A673 (cell line): ENCODE measurements at regions not wholly inside any gene's neighbourhood (a gene's known extent, or its start where the extent isn't known, plus 50 kb on each side); places are given as distances from the start of the nearest gene placed in this dataset.

Experiments
- CTCF ChIP-seq: fragments of 300-800, 200-600 bp; sonication (generic); conservative IDR thresholded peaks from 2 replicates; pipeline ENCODE4 v1.5.1; 2017; ENCODE audit warnings: low read depth, mild to moderate bottlenecking, antibody characterized with exemption, low read length, moderate library complexity, mixed read lengths
- EZH2 ChIP-seq: fragments of 200-600 bp; sonication (generic); IDR thresholded peaks from 2 replicates; pipeline ENCODE4 v1.6.1; 2017; ENCODE audit warnings: borderline replicate concordance, low read depth, mild to moderate bottlenecking, mixed read lengths, antibody characterized with exemption, low read length; ENCODE audit not compliant: poor library complexity, severe bottlenecking

- peak; percentile 22; the same call in 1 of the 2 replicates for TF ChIP-seq CTCF
- no peak for TF ChIP-seq EZH2
Observed at GRCh38 chr7:49243521-49243920, 319.2 kb downstream of the CDC14C start.
